AG04449 (cell line): ENCODE measurements at regions not wholly inside any gene's neighbourhood (a gene's known extent, or its start where the extent isn't known, plus 50 kb on each side); places are given as distances from the start of the nearest gene placed in this dataset.

Experiments
- CTCF ChIA-PET: fragments of 350-600 bp; formaldehyde crosslinking; extraction: SDS; loops from one replicate; lab custom pipeline; 2021; ENCODE audit warnings: antibody characterized with exemption; lab: Yijun Ruan, JAX
- POLR2A ChIA-PET: fragments of 400-600, 350-600 bp; formaldehyde crosslinking; extraction: SDS; loops from one replicate; lab custom pipeline; 2020; ENCODE audit warnings: antibody characterized with exemption, inconsistent platforms; lab: Yijun Ruan, JAX
- DNase-seq: peaks from one replicate; pipeline ENCODE4 v3.0.0-alpha.2; 2010; ENCODE audit warnings: low read depth, low spot score
- H3K4me3 ChIP-seq: 2 replicates; pipeline ENCODE4 v1.5.1; 2011; ENCODE audit warnings: low read depth, mild to moderate bottlenecking, control low read depth, low read length
- CTCF ChIP-seq: IDR thresholded peaks from one replicate; pipeline ENCODE4 v1.5.1; 2011; ENCODE audit warnings: mild to moderate bottlenecking, moderate library complexity, low read length, control low read depth, inconsistent platforms; ENCODE audit not compliant: insufficient read depth; ENCODE audit errors: missing control alignments

DNA sequence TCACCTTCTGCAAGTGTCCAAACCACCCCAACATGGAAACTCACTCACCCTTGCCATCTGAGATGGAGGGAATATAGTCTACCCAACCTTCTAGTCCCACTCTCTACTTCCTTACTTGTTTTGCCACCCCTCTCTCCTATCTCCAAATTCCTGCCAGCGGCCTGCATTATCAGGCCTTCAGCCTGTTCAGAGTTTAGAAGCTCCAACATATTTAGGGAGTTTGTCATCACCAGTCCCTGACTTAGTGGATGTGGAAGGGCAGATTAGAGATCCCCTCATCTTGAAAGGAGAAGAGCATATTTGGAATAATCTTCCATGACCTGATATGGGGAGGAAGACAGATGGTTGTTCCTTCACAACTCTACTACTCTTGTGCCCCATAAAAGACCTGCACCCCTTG, 281.4 kb upstream of the MAP3K7 start:
- no peak for DNase-seq
- CTCF ChIA-PET = no interaction called here
- POLR2A ChIA-PET = no interaction called here
- no peak overlapping the region for H3K4me3 ChIP-seq
- no peak for TF ChIP-seq CTCF

DNA sequence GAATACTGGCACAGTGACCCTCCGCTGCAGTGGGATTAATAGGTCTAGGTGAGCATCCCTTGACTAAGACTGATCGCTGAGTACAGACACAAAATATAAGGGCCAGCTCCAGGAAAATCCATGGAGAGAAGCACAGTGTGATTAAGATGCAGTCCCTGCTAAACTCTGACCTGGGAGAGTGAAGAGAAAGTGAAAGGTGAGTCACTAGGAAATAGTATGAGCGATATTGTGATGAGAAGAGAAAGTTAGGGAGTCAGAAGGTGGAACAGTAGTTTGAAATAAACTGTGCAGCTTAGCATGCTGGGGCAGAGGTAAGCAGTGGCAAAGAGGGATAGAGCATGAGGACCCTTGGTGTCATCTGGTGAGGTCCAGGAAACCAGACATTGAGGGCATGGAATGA, 278.6 kb upstream of the MAP3K7 start:
- CTCF ChIA-PET = no interaction called here
- no peak for TF ChIP-seq CTCF
- POLR2A ChIA-PET = no interaction called here
- H3K4me3 ChIP-seq = no peak overlapping the region
- DNase-seq = no peak

DNA sequence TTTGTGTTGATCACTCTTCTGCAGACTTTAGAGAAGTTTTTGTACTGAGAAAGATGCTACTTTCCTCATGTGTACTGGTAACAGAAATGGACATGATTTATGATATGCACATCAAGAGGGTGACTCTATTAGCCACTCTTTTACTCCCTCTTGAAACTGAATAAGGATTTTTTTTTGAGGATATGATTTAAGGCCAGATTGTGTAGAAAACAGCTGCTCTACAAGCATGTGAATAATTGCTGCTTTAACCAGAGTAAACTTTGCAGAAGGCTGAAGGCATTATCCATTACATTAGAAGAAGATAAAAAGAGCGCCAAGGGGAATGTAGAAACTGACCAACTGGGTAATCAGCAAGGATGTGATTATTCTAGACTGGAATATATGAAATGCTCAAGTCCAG, 276.2 kb upstream of the MAP3K7 start:
- TF ChIP-seq CTCF = no peak
- CTCF ChIA-PET = no interaction called here
- POLR2A ChIA-PET = no interaction called here
- DNase-seq = no peak
- H3K4me3 ChIP-seq = no peak overlapping the region

DNA sequence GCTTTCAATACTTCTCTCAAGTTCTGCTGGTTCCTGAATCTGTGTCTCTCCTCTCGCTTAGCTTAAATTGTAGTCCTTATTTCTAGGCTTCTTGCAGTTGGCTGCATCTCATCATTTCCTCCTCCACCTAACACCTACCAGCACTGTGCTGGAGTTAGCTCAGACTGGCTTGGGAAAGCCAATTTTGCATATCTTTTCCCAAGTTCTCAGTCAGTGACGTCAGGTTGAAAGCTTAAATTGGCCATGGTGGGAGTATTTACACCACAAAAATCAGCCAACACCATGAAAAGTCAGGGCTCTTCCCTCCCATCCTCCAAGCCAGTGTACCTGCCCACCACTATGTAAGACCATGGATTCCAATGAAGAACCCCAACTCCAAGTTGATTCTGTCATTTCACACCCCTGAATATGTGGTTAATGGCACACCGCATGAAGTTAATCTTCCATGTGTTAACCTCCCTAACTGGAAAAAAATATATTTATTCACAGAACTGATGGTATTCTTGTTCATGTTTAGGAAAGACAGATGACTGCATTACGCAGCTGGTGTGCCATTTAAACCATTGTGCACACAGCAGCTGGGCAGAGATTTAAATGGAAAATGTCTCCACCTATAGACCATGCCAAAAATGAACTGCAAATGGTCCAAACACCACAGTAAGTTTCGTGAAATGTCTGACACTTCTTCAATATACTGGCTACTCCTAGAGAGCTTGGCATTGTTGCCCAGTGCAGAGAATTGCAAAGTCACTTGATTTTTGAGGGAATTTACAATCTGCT, 274.1 kb upstream of the MAP3K7 start:
- DNase-seq = no peak
- CTCF ChIA-PET = interaction anchor here (2.1 kb wide), 1 partner anchor 250 kb away, joined by 4 read pairs; no protein-coding TSS in a partner anchor
- POLR2A ChIA-PET = no interaction called here
- no peak overlapping the region for H3K4me3 ChIP-seq
- no peak for TF ChIP-seq CTCF

DNA sequence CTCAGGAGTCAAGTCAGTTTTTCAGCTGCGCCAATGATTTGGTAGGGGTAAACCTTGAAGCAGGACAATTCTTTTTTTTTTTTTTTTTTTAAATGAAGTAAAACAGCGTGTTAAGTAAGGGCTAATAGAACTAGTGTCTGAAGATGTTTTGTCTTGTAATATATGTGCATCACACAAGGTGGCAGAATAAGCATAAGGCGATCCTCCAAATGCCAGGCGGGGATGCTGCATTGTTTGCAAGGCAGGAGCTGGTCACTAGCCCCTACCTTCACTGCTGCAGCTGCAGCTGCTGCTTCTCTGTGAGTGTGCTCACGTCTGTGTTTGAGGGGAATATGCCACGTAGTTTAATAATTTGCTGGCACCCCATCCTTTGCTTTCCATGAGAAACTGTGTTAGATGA, 272.7 kb upstream of the MAP3K7 start:
- TF ChIP-seq CTCF = no peak
- POLR2A ChIA-PET = no interaction called here
- H3K4me3 ChIP-seq = no peak overlapping the region
- DNase-seq = no peak
- CTCF ChIA-PET = interaction anchor here (1.0 kb wide), 1 partner anchor 9 kb away, joined by 3 read pairs; no protein-coding TSS in a partner anchor

DNA sequence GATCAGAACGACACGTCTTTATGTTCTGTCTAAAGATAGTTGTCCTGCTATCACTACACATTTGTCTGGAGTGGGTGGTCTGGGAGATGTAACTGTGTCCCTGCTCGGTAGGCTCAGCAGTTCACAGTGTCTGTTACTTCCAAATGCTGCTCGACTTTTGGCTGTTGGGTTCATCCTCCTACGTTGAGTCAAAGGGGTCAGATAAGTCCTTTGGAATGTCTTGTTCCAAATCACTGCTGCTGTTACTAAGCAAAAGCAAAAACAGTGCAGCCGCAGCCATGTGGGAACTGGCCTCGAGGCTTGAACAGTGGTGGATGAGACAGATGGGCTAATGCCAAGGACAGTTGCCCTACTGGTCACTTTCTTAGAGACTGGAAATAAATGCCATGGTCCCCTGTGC, 272.2 kb upstream of the MAP3K7 start:
- no peak for DNase-seq
- no peak overlapping the region for H3K4me3 ChIP-seq
- CTCF ChIA-PET = interaction anchor here (1.0 kb wide), 1 partner anchor 9 kb away, joined by 3 read pairs; no protein-coding TSS in a partner anchor
- no peak for TF ChIP-seq CTCF
- POLR2A ChIA-PET = no interaction called here
